ENCODE measurements at regions not wholly inside any gene's neighbourhood (a gene's known extent, or its start where the extent isn't known, plus 50 kb on each side); places are given as distances from the start of the nearest gene placed in this dataset.

DNA sequence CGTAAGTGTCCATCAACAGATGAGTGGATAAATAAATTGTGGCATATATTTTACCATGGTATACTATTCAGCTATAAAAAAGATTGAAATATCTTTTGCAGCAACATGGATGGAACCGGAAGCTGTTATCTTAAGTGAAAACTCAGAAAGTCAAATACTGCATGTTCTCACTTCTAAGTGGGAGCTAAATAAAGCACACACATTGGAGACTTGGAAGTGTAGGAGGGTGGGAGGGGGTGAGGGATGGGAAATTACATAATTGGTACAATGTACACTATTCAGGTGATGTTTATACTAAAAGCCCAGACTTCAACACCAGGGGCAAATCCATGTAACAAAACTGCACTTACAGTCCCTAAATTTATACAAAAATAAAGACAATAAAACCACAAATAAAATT, 72.6 kb upstream of the SPRY1 start:
- intact Hi-C loops (cut with DNase I; ENCODE audit: low total_unique reads), result no loop called here
- Histone ChIP-seq H3K27ac (no peak overlapping the region), H3K9me3 (no peaks in the 10 kb centered on the region), H3K4me3 (no peak overlapping the region), H3K4me1 (no peaks in the 10 kb centered on the region), H3K36me3 (no peaks in the 10 kb centered on the region), H3K27me3 (no peaks in the 10 kb centered on the region)
- ATAC-seq (no peak), DNase-seq (no peak)
- TF ChIP-seq POLR2A (IDR thresholded peaks at IDR 0.05) (no peak), CTCF (IDR thresholded peaks at IDR 0.05 in 4 of 5, conservative IDR thresholded peaks at IDR 0.05 in 1 of 5) (no peak)
- in situ Hi-C loops (cut with MboI; ENCODE audit: low sequenced_read_pairs in 4 of 4), result no loop called here

DNA sequence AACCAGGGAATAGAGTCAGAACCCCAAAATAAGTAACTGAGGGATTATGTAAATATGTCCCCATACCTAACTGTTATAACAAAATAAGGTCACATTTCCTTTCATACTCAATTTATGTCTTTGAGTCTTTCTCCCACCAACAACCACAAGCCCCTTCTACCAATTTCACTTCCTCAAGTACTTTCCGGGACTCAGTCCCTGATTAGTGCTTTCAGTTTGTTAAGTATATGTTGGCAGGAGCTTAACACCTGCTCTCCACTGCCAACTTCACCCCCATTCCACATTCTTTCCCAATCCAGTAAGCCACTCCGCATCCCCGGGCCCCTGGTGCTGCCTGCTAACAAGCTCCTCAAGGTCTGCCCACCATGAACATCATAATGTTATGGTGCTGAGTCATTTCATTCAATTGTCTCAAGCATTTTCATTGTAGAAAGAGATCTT, 71.3 kb upstream of the SPRY1 start:
- no peaks in the 10 kb centered on the region for H3K36me3 ChIP-seq
- TF ChIP-seq CTCF (IDR thresholded peaks at IDR 0.05 in 4 of 5, conservative IDR thresholded peaks at IDR 0.05 in 1 of 5) (no peak), POLR2A (IDR thresholded peaks at IDR 0.05) (no peak)
- no peaks in the 10 kb centered on the region for H3K27me3 ChIP-seq
- no peaks in the 10 kb centered on the region for H3K9me3 ChIP-seq
- no peak overlapping the region for H3K27ac ChIP-seq
- H3K4me1 ChIP-seq, result no peaks in the 10 kb centered on the region
- in situ Hi-C loops (cut with MboI; ENCODE audit: low sequenced_read_pairs in 4 of 4), result no loop called here
- intact Hi-C loops (cut with DNase I; ENCODE audit: low total_unique reads), result no loop called here
- DNase-seq (no peak), ATAC-seq (no peak)
- H3K4me3 ChIP-seq, result no peak overlapping the region

DNA sequence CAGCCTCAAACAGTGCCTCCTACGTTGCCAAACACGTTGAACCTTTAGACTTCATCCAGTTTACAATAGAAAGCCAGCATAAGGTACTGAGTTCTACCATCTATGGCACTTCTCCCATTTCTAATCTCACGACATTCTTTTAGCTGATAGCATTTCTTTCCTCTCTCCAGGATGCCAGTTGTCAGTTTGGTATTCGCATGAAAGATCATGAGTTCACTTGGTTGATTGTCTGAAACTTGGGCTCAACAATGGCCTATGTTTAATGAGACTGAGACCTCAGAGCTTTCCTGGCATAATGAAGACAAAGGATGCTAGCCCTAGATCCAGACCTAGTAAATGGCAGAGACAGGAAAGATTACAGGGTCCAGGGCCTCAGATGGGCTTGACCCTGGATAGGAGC, 69.2 kb upstream of the SPRY1 start:
- H3K27me3 ChIP-seq, result no peaks in the 10 kb centered on the region
- in situ Hi-C loops (cut with MboI; ENCODE audit: low sequenced_read_pairs in 4 of 4), result no loop called here
- intact Hi-C loops (cut with DNase I; ENCODE audit: low total_unique reads), result no loop called here

DNA sequence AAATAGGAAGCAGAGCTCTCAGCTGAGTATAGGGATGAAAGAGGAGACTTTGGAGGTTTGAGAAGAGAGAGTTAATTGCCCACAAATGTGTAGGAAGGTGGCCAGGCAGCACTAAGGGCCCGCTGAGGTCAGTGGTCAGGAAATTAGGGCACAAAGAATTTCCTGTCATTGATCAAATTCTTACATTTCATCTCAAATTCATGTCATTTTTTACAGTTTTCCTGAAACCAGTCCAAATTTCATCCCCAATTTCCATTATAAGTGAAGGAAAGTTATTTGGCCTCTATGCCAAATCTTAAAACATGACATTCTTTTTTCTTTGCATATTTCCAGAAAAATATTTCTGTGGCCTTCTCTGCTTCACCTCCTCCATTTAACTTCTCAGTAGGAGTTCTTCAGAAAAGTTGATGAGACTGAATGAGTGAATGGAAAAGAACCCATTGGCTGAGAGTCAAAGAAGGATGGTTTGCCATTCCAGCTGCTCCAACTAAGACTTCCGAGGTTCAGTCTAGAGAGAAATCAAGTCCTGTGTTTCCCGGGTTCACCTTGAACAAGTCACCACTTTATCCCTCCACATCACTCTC, 68.7 kb upstream of the SPRY1 start:
- DNase-seq (no peak), ATAC-seq (no peak)
- H3K4me1 ChIP-seq, result no peaks in the 10 kb centered on the region
- H3K9me3 ChIP-seq, result no peaks in the 10 kb centered on the region
- TF ChIP-seq POLR2A (IDR thresholded peaks at IDR 0.05), result no peak
- no peak for TF ChIP-seq CTCF (IDR thresholded peaks at IDR 0.05 in 4 of 5, conservative IDR thresholded peaks at IDR 0.05 in 1 of 5)
- no peak overlapping the region for H3K4me3 ChIP-seq
- H3K36me3 ChIP-seq, result no peaks in the 10 kb centered on the region
- no peaks in the 10 kb centered on the region for H3K27me3 ChIP-seq
- intact Hi-C loops (cut with DNase I; ENCODE audit: low total_unique reads) (no loop called here), in situ Hi-C loops (cut with MboI; ENCODE audit: low sequenced_read_pairs in 4 of 4) (no loop called here)
- no peak overlapping the region for H3K27ac ChIP-seq

More for the DNA sequence above, 69.2 kb upstream of the SPRY1 start:
- H3K4me1 ChIP-seq, result no peaks in the 10 kb centered on the region
- no peak overlapping the region for H3K27ac ChIP-seq
- ATAC-seq, result no peak
- H3K4me3 ChIP-seq, result no peak overlapping the region
- no peaks in the 10 kb centered on the region for H3K36me3 ChIP-seq
- DNase-seq, result no peak
- TF ChIP-seq CTCF (IDR thresholded peaks at IDR 0.05 in 4 of 5, conservative IDR thresholded peaks at IDR 0.05 in 1 of 5) (no peak), POLR2A (IDR thresholded peaks at IDR 0.05) (no peak)
- no peaks in the 10 kb centered on the region for H3K9me3 ChIP-seq

- peak overlapping the region in 3 of 4 donors; percentile 64 to 73 (median 71) for H3K27ac ChIP-seq
- no peaks in the 10 kb centered on the region for H3K27me3 ChIP-seq
- no peaks in the 10 kb centered on the region for H3K9me3 ChIP-seq
- peak; percentile 27 to 47 for ATAC-seq
- no peak overlapping the region for H3K4me3 ChIP-seq
- peaks cover 0 to 7% of the 10 kb centered on the region in 2 donors for H3K4me1 ChIP-seq
- H3K36me3 ChIP-seq, result no peaks in the 10 kb centered on the region
- in situ Hi-C loops (cut with MboI; ENCODE audit: low sequenced_read_pairs in 4 of 4), result no loop called here
- no peak for DNase-seq
- intact Hi-C loops (cut with DNase I; ENCODE audit: low total_unique reads), result no loop called here
- no peak for TF ChIP-seq CTCF (IDR thresholded peaks at IDR 0.05 in 4 of 5, conservative IDR thresholded peaks at IDR 0.05 in 1 of 5)
- TF ChIP-seq POLR2A (IDR thresholded peaks at IDR 0.05), result no peak
Measured at GRCh38 chr4:123338715-123339114, 57.9 kb upstream of the SPRY1 start.

All from gastrocnemius medialis (tissue), 4 donors.